ENCODE measurements at regions not wholly inside any gene's neighbourhood (a gene's known extent, or its start where the extent isn't known, plus 50 kb on each side); places are given as distances from the start of the nearest gene placed in this dataset.

GRCh38 chrX:115452251-115452650 lies 108.7 kb upstream of the PLS3 start:
- no peak for TF ChIP-seq POLR2A (IDR thresholded peaks at IDR 0.05)
- TF ChIP-seq CTCF (IDR thresholded peaks at IDR 0.05 in 8 of 11, conservative IDR thresholded peaks at IDR 0.05 in 3 of 11): no peak

Measured in spleen (tissue), 7 donors.